ENCODE measurements at regions not wholly inside any gene's neighbourhood (a gene's known extent, or its start where the extent isn't known, plus 50 kb on each side); places are given as distances from the start of the nearest gene placed in this dataset.

- Histone ChIP-seq H3K27me3 (no peaks in the 10 kb centered on the region), H3K4me3 (no peak overlapping the region), H3K9me3 (peaks cover 0 to 3% (median 0%) of the 10 kb centered on the region in 4 donors), H3K36me3 (no peaks in the 10 kb centered on the region), H3K4me1 (peaks cover 0 to 20% (median 0%) of the 10 kb centered on the region in 4 donors), H3K27ac (no peak overlapping the region)
- no peak for DNase-seq (ENCODE audit: low spot score in 2 of 2)
- 91 to 94% methylated on average over 2 of the region's 2 CpGs for WGBS, 2 donors
- TF ChIP-seq POLR2A (IDR thresholded peaks at IDR 0.05) (no peak), EP300 (IDR thresholded peaks at IDR 0.05) (no peak)
- TF ChIP-seq, protein P1, sequence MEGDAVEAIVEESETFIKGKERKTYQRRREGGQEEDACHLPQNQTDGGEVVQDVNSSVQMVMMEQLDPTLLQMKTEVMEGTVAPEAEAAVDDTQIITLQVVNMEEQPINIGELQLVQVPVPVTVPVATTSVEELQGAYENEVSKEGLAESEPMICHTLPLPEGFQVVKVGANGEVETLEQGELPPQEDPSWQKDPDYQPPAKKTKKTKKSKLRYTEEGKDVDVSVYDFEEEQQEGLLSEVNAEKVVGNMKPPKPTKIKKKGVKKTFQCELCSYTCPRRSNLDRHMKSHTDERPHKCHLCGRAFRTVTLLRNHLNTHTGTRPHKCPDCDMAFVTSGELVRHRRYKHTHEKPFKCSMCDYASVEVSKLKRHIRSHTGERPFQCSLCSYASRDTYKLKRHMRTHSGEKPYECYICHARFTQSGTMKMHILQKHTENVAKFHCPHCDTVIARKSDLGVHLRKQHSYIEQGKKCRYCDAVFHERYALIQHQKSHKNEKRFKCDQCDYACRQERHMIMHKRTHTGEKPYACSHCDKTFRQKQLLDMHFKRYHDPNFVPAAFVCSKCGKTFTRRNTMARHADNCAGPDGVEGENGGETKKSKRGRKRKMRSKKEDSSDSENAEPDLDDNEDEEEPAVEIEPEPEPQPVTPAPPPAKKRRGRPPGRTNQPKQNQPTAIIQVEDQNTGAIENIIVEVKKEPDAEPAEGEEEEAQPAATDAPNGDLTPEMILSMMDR (IDR thresholded peaks at IDR 0.05) = no peak
These were observed 429.1 kb upstream of the ZMIZ1 start for GRCh38 chr10:78639629-78640028.

GRCh38 chr10:78640796-78641636, 427.8 kb upstream of the ZMIZ1 start:
- TF ChIP-seq, protein P1 (IDR thresholded peaks at IDR 0.05) = no peak
- TF ChIP-seq POLR2A (IDR thresholded peaks at IDR 0.05) (no peak), EP300 (IDR thresholded peaks at IDR 0.05) (peak in 1 of 2 donors; percentile 39)
- Histone ChIP-seq H3K4me1 (peaks cover 0 to 13% (median 0%) of the 10 kb centered on the region in 4 donors), H3K4me3 (no peak overlapping the region), H3K27ac (peak overlapping the region in 1 of 4 donors; percentile 5), H3K36me3 (no peaks in the 10 kb centered on the region), H3K27me3 (no peaks in the 10 kb centered on the region), H3K9me3 (peaks cover 0 to 3% (median 0%) of the 10 kb centered on the region in 4 donors)
- DNase-seq (ENCODE audit: low spot score in 2 of 2) = peak in 1 of 2 donors; percentile 28
- 80 to 87% methylated on average over 4 of the region's 4 CpGs for WGBS, 2 donors

DNA sequence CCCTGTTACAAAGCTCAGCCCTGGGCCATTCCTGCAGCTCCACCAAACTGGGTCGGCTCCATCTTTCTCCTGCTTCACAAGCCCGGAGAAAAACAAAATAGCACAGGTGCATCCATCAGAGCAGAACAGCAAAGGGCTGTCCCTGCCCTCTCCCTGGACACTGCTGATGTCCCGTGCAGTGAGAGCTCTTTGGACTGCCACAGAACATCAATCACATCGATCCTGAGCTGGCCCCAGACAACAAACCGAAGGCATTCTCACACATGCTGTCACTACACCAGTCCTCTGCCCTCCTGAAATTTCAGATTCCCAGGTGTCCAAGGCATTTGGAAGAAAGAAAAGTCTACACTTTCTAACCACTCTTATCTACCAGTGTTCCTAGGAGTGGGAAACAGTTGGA, 427.1 kb upstream of the ZMIZ1 start:
- no peak for DNase-seq (ENCODE audit: low spot score in 2 of 2)
- Histone ChIP-seq H3K27ac (peak overlapping the region in 1 of 4 donors; percentile 5), H3K4me3 (no peak overlapping the region), H3K4me1 (peaks cover 0 to 13% (median 0%) of the 10 kb centered on the region in 4 donors), H3K27me3 (no peaks in the 10 kb centered on the region), H3K36me3 (no peaks in the 10 kb centered on the region), H3K9me3 (peaks cover 0 to 3% (median 0%) of the 10 kb centered on the region in 4 donors)
- WGBS, 2 donors = 69 to 73% methylated on average over 5 of the region's 5 CpGs
- TF ChIP-seq POLR2A (IDR thresholded peaks at IDR 0.05) (no peak), EP300 (IDR thresholded peaks at IDR 0.05) (no peak)
- TF ChIP-seq, protein P1 (IDR thresholded peaks at IDR 0.05) = no peak

GRCh38 chr10:78642269-78642816, 426.4 kb upstream of the ZMIZ1 start:
- H3K4me3 ChIP-seq = no peak overlapping the region
- no peaks in the 10 kb centered on the region for H3K27me3 ChIP-seq
- H3K4me1 ChIP-seq = peaks cover 0 to 13% (median 0%) of the 10 kb centered on the region in 4 donors
- H3K27ac ChIP-seq = no peak overlapping the region
- WGBS, 2 donors = 78 to 94% methylated on average over 3 to 4 of the region's 4 CpGs
- peaks cover 0 to 3% (median 0%) of the 10 kb centered on the region in 4 donors for H3K9me3 ChIP-seq
- no peak for DNase-seq (ENCODE audit: low spot score in 2 of 2)
- TF ChIP-seq, protein P1 (IDR thresholded peaks at IDR 0.05) = no peak
- TF ChIP-seq POLR2A (IDR thresholded peaks at IDR 0.05) = no peak
- no peak for TF ChIP-seq EP300 (IDR thresholded peaks at IDR 0.05)
- no peaks in the 10 kb centered on the region for H3K36me3 ChIP-seq

GRCh38 chr10:78643513-78643912, 425.3 kb upstream of the ZMIZ1 start:
- 93 to 95% methylated on average over 4 of the region's 4 CpGs for WGBS, 2 donors
- TF ChIP-seq, protein P1 (IDR thresholded peaks at IDR 0.05) = no peak
- TF ChIP-seq EP300 (IDR thresholded peaks at IDR 0.05) = no peak
- no peak for TF ChIP-seq POLR2A (IDR thresholded peaks at IDR 0.05)
- no peak overlapping the region for H3K4me3 ChIP-seq
- no peaks in the 10 kb centered on the region for H3K27me3 ChIP-seq
- no peaks in the 10 kb centered on the region for H3K36me3 ChIP-seq
- H3K27ac ChIP-seq = no peak overlapping the region
- DNase-seq (ENCODE audit: low spot score in 2 of 2) = no peak
- H3K4me1 ChIP-seq = peaks cover 0 to 13% (median 0%) of the 10 kb centered on the region in 4 donors
- H3K9me3 ChIP-seq = peaks cover 0 to 3% (median 0%) of the 10 kb centered on the region in 4 donors

Measured in tibial nerve (tissue), 4 donors.